Left lung (tissue), 4 donors: ENCODE measurements at regions not wholly inside any gene's neighbourhood (a gene's known extent, or its start where the extent isn't known, plus 50 kb on each side); places are given as distances from the start of the nearest gene placed in this dataset.
A peak's percentile ranks its signal among the peaks of the same experiment; 100 is the strongest.

Source experiments
- ATAC-seq: fragments of 200-7000 bp; cut with Tn5 transposase; one replicate; pipeline ENCODE4 v1.9.1; 2020; ENCODE audit warnings: moderate library complexity
- DNase-seq, 4 donors: peaks; one replicate each; pipeline ENCODE4 v3.0.0-alpha.2; 2013 to 2020
- H3K27ac ChIP-seq, 2 donors: fragments of 200-600 bp; sonication (generic) in 1 of 2; one replicate each; pipeline versions ENCODE4 v1.5.0 to v1.8.0; 2020 to 2021
- H3K27me3 ChIP-seq, 2 donors: fragments of 200-600 bp; sonication (generic) in 1 of 2; one replicate each; pipeline versions ENCODE4 v1.5.0 to v1.8.0; 2020 to 2021
- H3K36me3 ChIP-seq, 2 donors: fragments of 200-600 bp; sonication (generic) in 1 of 2; one replicate each; pipeline versions ENCODE4 v1.5.0 to v1.8.0; 2020 to 2021
- H3K4me1 ChIP-seq, 2 donors: fragments of 200-600 bp; one replicate each; pipeline ENCODE4 v1.8.0; 2021
- H3K4me3 ChIP-seq, 2 donors: fragments of 200-600 bp; sonication (generic) in 1 of 2; one replicate each; pipeline versions ENCODE4 v1.5.0 to v1.8.0; 2020 to 2021; ENCODE audit warnings: mild to moderate bottlenecking in 1 of 2
- H3K9me3 ChIP-seq, 2 donors: fragments of 200-600 bp; sonication (generic) in 1 of 2; one replicate each; pipeline versions ENCODE4 v1.5.0 to v1.8.0; 2020 to 2021
- intact Hi-C, 2 donors: fragments of 100-400 bp; cut with DNase I; formaldehyde crosslinking; loops; one replicate each; pipeline versions ENCODE4 v1.11.2 to v1.14.2; 2022
- TF ChIP-seq, protein P1 (sequence below), 2 donors: fragments of 200-600 bp; sonication (generic) in 1 of 2; IDR thresholded peaks; one replicate each; pipeline versions ENCODE4 v1.5.0 to v1.8.0; 2021; ENCODE audit warnings: antibody characterized with exemption in 2 of 2
- donor health status: DM: no; HTN: yes; CAD: no.
- donor health status: DM: no; HTN: no; CAD: no.

GRCh38 chr3:181418233-181418632, 293.5 kb upstream of the SOX2 start:
- intact Hi-C loops = no loop called here
- TF ChIP-seq, protein P1, sequence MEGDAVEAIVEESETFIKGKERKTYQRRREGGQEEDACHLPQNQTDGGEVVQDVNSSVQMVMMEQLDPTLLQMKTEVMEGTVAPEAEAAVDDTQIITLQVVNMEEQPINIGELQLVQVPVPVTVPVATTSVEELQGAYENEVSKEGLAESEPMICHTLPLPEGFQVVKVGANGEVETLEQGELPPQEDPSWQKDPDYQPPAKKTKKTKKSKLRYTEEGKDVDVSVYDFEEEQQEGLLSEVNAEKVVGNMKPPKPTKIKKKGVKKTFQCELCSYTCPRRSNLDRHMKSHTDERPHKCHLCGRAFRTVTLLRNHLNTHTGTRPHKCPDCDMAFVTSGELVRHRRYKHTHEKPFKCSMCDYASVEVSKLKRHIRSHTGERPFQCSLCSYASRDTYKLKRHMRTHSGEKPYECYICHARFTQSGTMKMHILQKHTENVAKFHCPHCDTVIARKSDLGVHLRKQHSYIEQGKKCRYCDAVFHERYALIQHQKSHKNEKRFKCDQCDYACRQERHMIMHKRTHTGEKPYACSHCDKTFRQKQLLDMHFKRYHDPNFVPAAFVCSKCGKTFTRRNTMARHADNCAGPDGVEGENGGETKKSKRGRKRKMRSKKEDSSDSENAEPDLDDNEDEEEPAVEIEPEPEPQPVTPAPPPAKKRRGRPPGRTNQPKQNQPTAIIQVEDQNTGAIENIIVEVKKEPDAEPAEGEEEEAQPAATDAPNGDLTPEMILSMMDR (IDR thresholded peaks at IDR 0.05) = no peak

DNA sequence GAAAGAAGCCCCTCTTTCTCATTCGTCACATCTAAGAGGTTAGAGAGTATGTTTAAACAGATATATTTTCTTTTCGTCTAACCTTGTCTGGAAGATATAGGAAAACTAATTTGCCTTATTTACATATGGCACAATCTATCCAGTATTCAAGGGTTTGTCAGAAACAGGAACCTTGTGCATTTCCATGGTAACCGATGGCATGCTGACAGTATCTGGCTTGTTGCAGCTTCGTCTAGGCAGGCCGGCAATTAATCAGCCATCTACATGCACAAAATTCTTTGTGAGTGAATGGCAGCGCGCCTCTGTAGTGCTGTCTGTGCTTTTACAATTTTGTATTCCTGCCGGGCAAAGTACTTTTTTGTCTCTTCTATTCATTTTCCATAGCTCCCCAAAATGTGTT, 294.0 kb upstream of the SOX2 start:
- DNase-seq = no peak
- intact Hi-C loops = no loop called here
- H3K4me1 ChIP-seq = no peaks in the 10 kb centered on the region

More at GRCh38 chr3:181418233-181418632, 293.5 kb upstream of the SOX2 start:
- Histone ChIP-seq H3K4me3 (no peak overlapping the region), H3K9me3 (no peaks in the 10 kb centered on the region), H3K27me3 (no peaks in the 10 kb centered on the region), H3K4me1 (no peaks in the 10 kb centered on the region), H3K36me3 (no peaks in the 10 kb centered on the region), H3K27ac (no peak overlapping the region)
- ATAC-seq (no peak), DNase-seq (no peak)

GRCh38 chr3:181410870-181411269, 300.9 kb upstream of the SOX2 start:
- H3K27me3 ChIP-seq = no peaks in the 10 kb centered on the region
- ATAC-seq (no peak), DNase-seq (no peak)
- H3K9me3 ChIP-seq = no peaks in the 10 kb centered on the region
- no peaks in the 10 kb centered on the region for H3K4me1 ChIP-seq
- H3K36me3 ChIP-seq = no peaks in the 10 kb centered on the region
- no peak overlapping the region for H3K27ac ChIP-seq
- H3K4me3 ChIP-seq = no peak overlapping the region
- TF ChIP-seq, protein P1 (IDR thresholded peaks at IDR 0.05) = no peak
- intact Hi-C loops = no loop called here

More for the DNA sequence above, 294.0 kb upstream of the SOX2 start:
- Histone ChIP-seq H3K4me3 (no peak overlapping the region), H3K36me3 (no peaks in the 10 kb centered on the region), H3K27me3 (no peaks in the 10 kb centered on the region), H3K27ac (no peak overlapping the region), H3K9me3 (no peaks in the 10 kb centered on the region)
- TF ChIP-seq, protein P1 (IDR thresholded peaks at IDR 0.05) = no peak
- no peak for ATAC-seq

GRCh38 chr3:181403876-181404660, 307.7 kb upstream of the SOX2 start:
- Histone ChIP-seq H3K27ac (no peak overlapping the region), H3K9me3 (no peaks in the 10 kb centered on the region), H3K36me3 (no peaks in the 10 kb centered on the region), H3K4me3 (no peak overlapping the region), H3K27me3 (no peaks in the 10 kb centered on the region), H3K4me1 (no peaks in the 10 kb centered on the region)
- peak; percentile 84 for ATAC-seq
- TF ChIP-seq, protein P1 (IDR thresholded peaks at IDR 0.05) = no peak
- DNase-seq = no peak
- intact Hi-C loops = no loop called here

DNA sequence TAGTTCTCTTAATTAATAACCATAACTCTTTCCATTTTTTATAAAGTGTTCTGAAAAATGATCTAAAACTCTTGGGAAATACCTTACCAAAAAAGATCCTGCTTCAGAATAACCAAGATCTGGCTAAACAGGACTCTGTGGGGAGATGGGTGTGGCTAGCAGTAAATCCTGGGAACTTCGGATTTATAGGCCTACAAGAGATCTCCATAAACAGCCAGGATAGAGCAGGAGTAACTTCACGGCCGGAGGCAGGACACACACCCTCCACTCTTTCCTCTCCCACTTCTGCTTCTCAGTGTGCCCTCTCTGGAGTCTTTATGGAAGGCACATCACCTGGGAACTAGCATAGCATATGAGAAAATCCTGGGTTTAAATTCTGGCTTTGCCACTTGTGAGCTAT, 309.4 kb upstream of the SOX2 start:
- TF ChIP-seq, protein P1 (IDR thresholded peaks at IDR 0.05) = no peak
- no peaks in the 10 kb centered on the region for H3K27me3 ChIP-seq
- H3K9me3 ChIP-seq = no peaks in the 10 kb centered on the region
- intact Hi-C loops = no loop called here
- DNase-seq = no peak
- H3K4me3 ChIP-seq = no peak overlapping the region
- no peak for ATAC-seq
- no peak overlapping the region for H3K27ac ChIP-seq
- H3K4me1 ChIP-seq = no peaks in the 10 kb centered on the region
- H3K36me3 ChIP-seq = no peaks in the 10 kb centered on the region
